ENCODE measurements at regions not wholly inside any gene's neighbourhood (a gene's known extent, or its start where the extent isn't known, plus 50 kb on each side); places are given as distances from the start of the nearest gene placed in this dataset.

GRCh38 chr5:130270786-130271185 lies 366.5 kb downstream of the CHSY3 start:
- DNase-seq (ENCODE audit: low read depth): peak; percentile 83
- TF ChIP-seq CTCF (IDR thresholded peaks at IDR 0.05; ENCODE audit: insufficient read depth, low read depth, low read length, missing control alignments): no peak
- H3K4me3 ChIP-seq (ENCODE audit: low read length): no peak overlapping the region

GRCh38 chr5:130268489-130268888 lies 364.2 kb downstream of the CHSY3 start:
- peak; percentile 46 for DNase-seq (ENCODE audit: low read depth)
- TF ChIP-seq CTCF (IDR thresholded peaks at IDR 0.05; ENCODE audit: insufficient read depth, low read depth, low read length, missing control alignments): no peak
- H3K4me3 ChIP-seq (ENCODE audit: low read length): no peak overlapping the region

DNA sequence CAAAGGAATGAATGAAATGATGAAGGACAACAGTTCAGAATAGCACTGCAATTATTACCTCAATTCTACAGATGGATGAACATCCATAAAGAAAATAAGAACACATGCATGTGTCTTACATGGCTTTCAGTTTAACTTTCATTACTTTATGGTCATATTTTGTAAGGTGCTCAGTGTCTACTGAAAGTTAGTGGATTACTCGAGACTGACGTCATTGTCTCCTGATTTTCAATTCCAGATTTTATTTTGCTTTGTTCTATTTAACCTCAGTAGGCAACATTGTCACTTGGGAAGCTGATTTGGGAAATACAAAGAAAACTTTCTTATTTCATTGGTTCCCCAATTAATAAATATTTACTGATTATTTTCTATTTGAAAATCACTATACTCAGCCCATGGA lies 363.7 kb downstream of the CHSY3 start:
- no peak overlapping the region for H3K4me3 ChIP-seq (ENCODE audit: low read length)
- DNase-seq (ENCODE audit: low read depth): no peak
- no peak for TF ChIP-seq CTCF (IDR thresholded peaks at IDR 0.05; ENCODE audit: insufficient read depth, low read depth, low read length, missing control alignments)

DNA sequence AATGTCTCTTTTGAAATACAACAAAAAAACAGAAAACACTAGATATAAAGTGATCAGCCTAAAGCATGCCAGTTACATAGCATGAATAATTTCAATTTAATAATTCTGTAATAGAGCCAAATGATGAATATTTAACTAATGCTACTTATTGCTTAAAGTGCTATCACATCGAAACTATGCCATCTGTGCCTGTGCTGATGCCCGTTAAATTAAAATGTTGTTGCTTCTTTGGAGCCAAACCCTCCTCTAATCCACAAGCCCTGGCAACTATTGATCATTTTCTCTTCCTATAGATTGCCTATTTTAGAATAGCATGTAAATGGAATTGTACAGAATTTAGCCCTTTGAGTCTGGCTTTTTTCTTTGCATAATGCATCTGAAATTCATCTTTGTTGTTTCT lies 356.2 kb downstream of the CHSY3 start:
- DNase-seq (ENCODE audit: low read depth): no peak
- H3K4me3 ChIP-seq (ENCODE audit: low read length): no peak overlapping the region
- TF ChIP-seq CTCF (IDR thresholded peaks at IDR 0.05; ENCODE audit: insufficient read depth, low read depth, low read length, missing control alignments): no peak

- TF ChIP-seq CTCF (IDR thresholded peaks at IDR 0.05; ENCODE audit: insufficient read depth, low read depth, low read length, missing control alignments): no peak
- H3K4me3 ChIP-seq (ENCODE audit: low read length): no peak overlapping the region
- DNase-seq (ENCODE audit: low read depth): no peak
Measured at GRCh38 chr5:130251931-130252330, 347.7 kb downstream of the CHSY3 start.

- no peak for DNase-seq (ENCODE audit: low read depth)
- TF ChIP-seq CTCF (IDR thresholded peaks at IDR 0.05; ENCODE audit: insufficient read depth, low read depth, low read length, missing control alignments): no peak
- H3K4me3 ChIP-seq (ENCODE audit: low read length): no peak overlapping the region
Measured at GRCh38 chr5:130243641-130244040, 339.4 kb downstream of the CHSY3 start.

DNA sequence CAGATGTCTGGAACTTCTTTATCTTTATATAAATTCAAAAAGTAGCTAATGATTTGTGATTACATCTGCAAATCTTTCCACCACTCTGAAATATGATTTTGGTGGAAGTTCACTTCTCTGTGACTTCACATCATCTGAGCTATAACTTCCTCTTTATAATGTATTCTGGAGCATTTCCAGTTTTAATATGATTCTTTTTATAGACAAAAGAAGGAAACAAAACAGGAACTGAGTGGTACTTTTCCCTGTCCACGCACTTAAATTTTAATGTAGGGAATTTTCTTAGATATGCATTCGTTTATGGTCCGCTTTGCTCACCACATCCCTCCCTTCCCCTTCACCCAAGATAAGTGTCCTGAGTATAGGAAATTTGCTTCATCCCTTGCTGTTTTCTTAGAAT lies 333.5 kb downstream of the CHSY3 start:
- no peak overlapping the region for H3K4me3 ChIP-seq (ENCODE audit: low read length)
- no peak for DNase-seq (ENCODE audit: low read depth)
- no peak for TF ChIP-seq CTCF (IDR thresholded peaks at IDR 0.05; ENCODE audit: insufficient read depth, low read depth, low read length, missing control alignments)

All from epithelial cell of esophagus (primary cell).